Transverse colon (tissue), 3 donors: ENCODE measurements at regions not wholly inside any gene's neighbourhood (a gene's known extent, or its start where the extent isn't known, plus 50 kb on each side); places are given as distances from the start of the nearest gene placed in this dataset.

Source experiments
- EP300 ChIP-seq: sonication (generic); formaldehyde crosslinking; IDR thresholded peaks from one replicate; pipeline ENCODE4 v1.6.1; 2017; ENCODE audit warnings: antibody characterized with exemption, low read depth
- POLR2A ChIP-seq: fragments of 450-650 bp; IDR thresholded peaks from one replicate; pipeline ENCODE4 v1.6.1; 2016; ENCODE audit warnings: antibody characterized with exemption, mild to moderate bottlenecking, moderate library complexity
- TF ChIP-seq, protein P1 (sequence below), 5 experiments: fragments of 200-600 bp in 3 of 5; fragments of 450-650 bp in 2 of 5; sonication (generic) in 3 of 5; IDR thresholded peaks; 1 replicate in 2 of 5; 2 replicates in 3 of 5; pipeline ENCODE4 v1.5.1; 2016 to 2017; ENCODE audit warnings: antibody characterized with exemption in 5 of 5, inconsistent platforms in 3 of 5, mild to moderate bottlenecking in 2 of 5, moderate library complexity in 1 of 5

DNA sequence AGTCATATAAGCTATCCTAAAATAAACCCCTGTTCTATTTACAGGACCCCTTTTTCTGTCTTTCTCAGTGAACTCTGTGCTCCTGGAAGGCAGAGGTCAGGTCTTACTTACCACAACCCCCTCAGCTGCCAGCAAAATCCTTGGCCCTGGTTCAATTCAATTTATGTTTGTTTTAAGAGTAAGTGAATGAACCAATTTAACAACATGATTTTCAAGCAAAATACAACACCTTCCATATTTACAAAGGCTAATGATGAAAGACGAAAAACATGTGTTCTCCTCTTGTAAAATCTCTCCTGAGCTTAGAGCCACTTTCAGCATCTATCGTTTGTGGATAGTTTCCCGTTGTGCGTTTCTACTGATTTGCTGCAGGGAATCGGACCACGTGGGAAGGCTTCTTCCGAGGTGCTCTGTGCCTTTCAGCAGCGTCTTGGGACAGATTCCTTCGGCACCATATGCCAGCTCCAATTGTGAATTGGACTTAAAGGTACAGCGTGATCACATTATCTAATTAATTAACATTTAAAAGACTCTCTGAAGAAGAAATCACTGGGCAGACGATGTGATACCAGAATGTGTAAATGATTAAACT is 411.7 kb downstream of the IRS2 start:
- TF ChIP-seq, protein P1, sequence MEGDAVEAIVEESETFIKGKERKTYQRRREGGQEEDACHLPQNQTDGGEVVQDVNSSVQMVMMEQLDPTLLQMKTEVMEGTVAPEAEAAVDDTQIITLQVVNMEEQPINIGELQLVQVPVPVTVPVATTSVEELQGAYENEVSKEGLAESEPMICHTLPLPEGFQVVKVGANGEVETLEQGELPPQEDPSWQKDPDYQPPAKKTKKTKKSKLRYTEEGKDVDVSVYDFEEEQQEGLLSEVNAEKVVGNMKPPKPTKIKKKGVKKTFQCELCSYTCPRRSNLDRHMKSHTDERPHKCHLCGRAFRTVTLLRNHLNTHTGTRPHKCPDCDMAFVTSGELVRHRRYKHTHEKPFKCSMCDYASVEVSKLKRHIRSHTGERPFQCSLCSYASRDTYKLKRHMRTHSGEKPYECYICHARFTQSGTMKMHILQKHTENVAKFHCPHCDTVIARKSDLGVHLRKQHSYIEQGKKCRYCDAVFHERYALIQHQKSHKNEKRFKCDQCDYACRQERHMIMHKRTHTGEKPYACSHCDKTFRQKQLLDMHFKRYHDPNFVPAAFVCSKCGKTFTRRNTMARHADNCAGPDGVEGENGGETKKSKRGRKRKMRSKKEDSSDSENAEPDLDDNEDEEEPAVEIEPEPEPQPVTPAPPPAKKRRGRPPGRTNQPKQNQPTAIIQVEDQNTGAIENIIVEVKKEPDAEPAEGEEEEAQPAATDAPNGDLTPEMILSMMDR (IDR thresholded peaks at IDR 0.05): no peak
- no peak for TF ChIP-seq POLR2A
- no peak for TF ChIP-seq EP300
